Mesothelial cell of epicardium (in vitro differentiated cells): ENCODE measurements at regions not wholly inside any gene's neighbourhood (a gene's known extent, or its start where the extent isn't known, plus 50 kb on each side); places are given as distances from the start of the nearest gene placed in this dataset.

Experiments used
- DNase-seq, 2 experiments: peaks; one replicate each; pipeline ENCODE4 v3.0.0; 2021; ENCODE audit warnings: low spot score in 2 of 2; ENCODE audit not compliant: unreplicated experiment in 2 of 2
- H3K27ac Mint-ChIP-seq: 2 replicates; pipeline ENCODE4 v1.8.0; 2021; ENCODE audit warnings: mixed read lengths
- H3K27me3 Mint-ChIP-seq: 2 replicates; pipeline ENCODE4 v1.8.0; 2021; ENCODE audit warnings: low read depth, mixed read lengths
- H3K36me3 Mint-ChIP-seq: 2 replicates; pipeline ENCODE4 v1.8.0; 2021; ENCODE audit warnings: mixed read lengths
- H3K4me1 Mint-ChIP-seq: 2 replicates; pipeline ENCODE4 v1.8.0; 2021; ENCODE audit warnings: mixed read lengths
- H3K4me3 Mint-ChIP-seq: 2 replicates; pipeline ENCODE4 v1.8.0; 2021; ENCODE audit warnings: mild to moderate bottlenecking, moderate library complexity, mixed read lengths
- H3K9me3 Mint-ChIP-seq: 2 replicates; pipeline ENCODE4 v1.8.0; 2021; ENCODE audit warnings: mixed read lengths
- CTCF ChIP-seq: fragments of 200-600 bp; sonication (generic); IDR thresholded peaks from one replicate; pipeline ENCODE4 v1.5.0; 2021; ENCODE audit warnings: antibody characterized with exemption; ENCODE audit not compliant: unreplicated experiment

DNA sequence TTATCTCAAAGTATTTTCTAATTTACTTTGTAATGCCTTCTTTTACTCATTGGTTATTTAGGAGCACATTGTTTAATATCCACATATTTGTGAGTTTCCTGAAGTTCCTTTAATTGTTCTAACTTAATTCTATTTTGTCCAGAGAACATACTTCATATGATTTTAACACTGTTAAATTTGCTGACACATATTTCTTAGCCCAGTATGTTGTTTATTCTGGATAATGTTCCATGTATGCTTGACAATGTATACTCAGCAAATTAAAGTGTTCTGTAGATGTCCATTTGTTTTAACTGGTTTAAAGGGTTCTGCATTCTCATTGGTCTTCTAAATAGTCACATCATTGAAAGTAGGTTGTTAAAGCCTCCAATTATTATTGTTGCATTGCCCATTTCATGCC is 643.7 kb upstream of the NR5A2 start:
- DNase-seq = no peak
- no peak overlapping the region for H3K4me3 Mint-ChIP-seq
- no peaks in the 10 kb centered on the region for H3K4me1 Mint-ChIP-seq
- no peaks in the 10 kb centered on the region for H3K9me3 Mint-ChIP-seq
- TF ChIP-seq CTCF = no peak
- no peaks in the 10 kb centered on the region for H3K36me3 Mint-ChIP-seq
- H3K27ac Mint-ChIP-seq = no peak overlapping the region
- H3K27me3 Mint-ChIP-seq = peaks cover 2% of the 10 kb centered on the region

DNA sequence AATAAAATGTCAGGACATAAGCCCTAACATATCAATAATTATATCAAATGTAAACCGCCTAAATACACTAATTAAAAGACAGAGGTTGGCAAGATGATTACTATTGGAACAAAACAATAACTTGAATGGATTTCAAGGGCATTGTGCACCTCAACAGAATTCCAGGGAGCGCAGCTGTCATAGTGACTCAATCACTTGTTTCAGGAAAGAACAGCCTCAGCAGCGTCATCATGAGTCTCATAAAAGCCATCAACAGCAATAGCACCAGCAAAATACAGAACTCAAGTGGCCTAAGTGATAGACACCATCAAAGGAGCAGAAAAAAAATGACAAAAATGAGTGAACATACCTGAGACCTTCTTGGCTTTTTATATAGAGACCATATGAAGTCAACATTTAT is 632.7 kb upstream of the NR5A2 start:
- no peak for DNase-seq
- no peaks in the 10 kb centered on the region for H3K36me3 Mint-ChIP-seq
- H3K27ac Mint-ChIP-seq = no peak overlapping the region
- peaks cover 23% of the 10 kb centered on the region for H3K9me3 Mint-ChIP-seq
- no peak for TF ChIP-seq CTCF
- no peaks in the 10 kb centered on the region for H3K27me3 Mint-ChIP-seq
- no peak overlapping the region for H3K4me3 Mint-ChIP-seq
- H3K4me1 Mint-ChIP-seq = no peaks in the 10 kb centered on the region

DNA sequence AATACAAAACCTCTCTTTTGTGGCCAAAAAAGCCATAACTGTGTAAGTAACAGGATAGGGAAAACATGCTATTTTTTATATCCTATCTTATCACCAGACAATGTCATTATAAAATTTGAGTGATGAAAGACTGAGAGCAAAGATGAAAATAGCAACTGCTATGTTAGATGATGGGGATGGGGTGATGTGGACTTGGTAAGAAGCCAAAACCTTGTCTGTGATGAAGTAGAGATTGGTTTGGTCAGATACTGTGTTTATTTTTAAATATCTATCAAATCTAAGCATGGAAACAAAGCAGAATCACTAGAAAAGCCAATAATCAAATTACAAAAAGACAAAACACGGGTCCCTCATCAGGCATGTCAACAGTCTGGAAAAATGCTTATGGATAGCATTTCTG is 631.1 kb upstream of the NR5A2 start:
- Mint-ChIP-seq H3K9me3 (peaks cover 19% of the 10 kb centered on the region), H3K36me3 (no peaks in the 10 kb centered on the region), H3K27me3 (no peaks in the 10 kb centered on the region), H3K4me3 (no peak overlapping the region), H3K27ac (no peak overlapping the region), H3K4me1 (no peaks in the 10 kb centered on the region)
- TF ChIP-seq CTCF = no peak
- no peak for DNase-seq

DNA sequence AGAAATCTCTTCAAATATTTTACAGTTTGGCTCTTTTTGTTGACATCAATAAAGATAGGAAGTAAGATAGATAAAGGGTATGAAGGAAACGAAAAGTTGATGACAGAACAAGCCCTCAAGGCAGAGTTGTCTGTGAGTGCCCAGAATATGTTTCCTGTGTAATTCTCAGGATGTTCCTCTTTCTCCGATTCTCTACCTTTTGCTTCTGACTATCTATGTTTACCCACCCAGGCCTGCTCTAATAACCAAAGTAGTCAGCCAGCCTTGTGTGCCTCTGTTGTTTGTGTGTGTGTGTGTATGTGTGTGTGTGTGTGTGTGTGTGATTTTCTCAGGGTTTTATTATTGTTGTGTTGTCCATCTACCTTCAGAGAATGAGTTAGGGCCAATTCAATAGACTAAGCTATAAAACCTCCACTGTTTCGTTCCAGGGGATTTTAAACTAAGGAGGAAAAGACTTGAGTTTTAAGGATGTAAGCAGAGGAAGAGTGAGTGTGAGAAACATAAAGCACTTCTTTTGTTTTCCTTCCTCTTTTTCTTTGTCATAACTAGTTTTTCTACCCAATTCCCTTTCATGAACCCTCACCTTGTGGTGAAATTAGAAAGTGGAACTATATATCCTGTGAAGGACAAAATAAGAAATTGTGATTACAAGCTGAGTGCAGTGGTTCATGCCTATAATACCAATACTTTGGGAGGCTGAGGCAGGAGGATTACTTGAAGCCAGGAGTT is 627.4 kb upstream of the NR5A2 start:
- H3K27ac Mint-ChIP-seq = no peak overlapping the region
- no peaks in the 10 kb centered on the region for H3K36me3 Mint-ChIP-seq
- peaks cover 2% of the 10 kb centered on the region for H3K27me3 Mint-ChIP-seq
- H3K4me1 Mint-ChIP-seq = no peaks in the 10 kb centered on the region
- TF ChIP-seq CTCF = no peak
- no peaks in the 10 kb centered on the region for H3K9me3 Mint-ChIP-seq
- DNase-seq = no peak
- no peak overlapping the region for H3K4me3 Mint-ChIP-seq

DNA sequence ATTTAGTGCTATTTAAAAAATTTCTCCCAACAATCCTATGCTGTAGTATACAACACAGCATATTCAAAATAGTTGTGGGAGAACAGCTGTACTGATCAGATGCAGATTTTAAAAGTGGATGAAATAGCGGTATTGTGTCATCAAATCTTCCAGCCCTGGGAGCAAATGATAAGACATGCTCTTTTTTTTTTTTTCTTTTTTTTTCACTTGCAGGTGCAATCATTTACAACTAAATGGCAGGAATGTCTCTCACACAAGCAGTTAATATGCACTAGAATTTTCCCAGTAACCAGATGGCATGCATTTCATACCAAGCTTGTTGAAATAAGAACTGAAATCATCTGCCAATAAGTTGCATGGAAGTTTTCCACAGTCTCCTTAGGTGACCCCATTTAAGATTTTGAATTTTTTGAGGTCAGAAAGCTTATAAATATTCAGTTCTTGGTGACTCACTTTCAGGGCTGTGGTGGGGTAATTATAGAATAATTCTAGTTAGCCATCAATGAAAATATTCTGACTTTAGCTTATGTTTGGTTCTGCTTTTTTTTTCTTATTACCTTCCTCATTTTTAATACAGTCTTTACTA is 623.9 kb upstream of the NR5A2 start:
- Mint-ChIP-seq H3K27me3 (peaks cover 2% of the 10 kb centered on the region), H3K36me3 (no peaks in the 10 kb centered on the region), H3K27ac (no peak overlapping the region), H3K4me1 (no peaks in the 10 kb centered on the region), H3K4me3 (no peak overlapping the region), H3K9me3 (peaks cover 6% of the 10 kb centered on the region)
- no peak for DNase-seq
- no peak for TF ChIP-seq CTCF
